SU-DHL-6 (cell line): ENCODE measurements at regions not wholly inside any gene's neighbourhood (a gene's known extent, or its start where the extent isn't known, plus 50 kb on each side); places are given as distances from the start of the nearest gene placed in this dataset.

ENCODE experiments used
- EZH2phosphoT487 ChIP-seq: fragments of 200-600 bp; sonication (generic), shearing (Covaris generic); conservative IDR thresholded peaks from 2 replicates; pipeline ENCODE4 v1.6.1; 2018; ENCODE audit warnings: mild to moderate bottlenecking, antibody characterized with exemption, low read length, moderate library complexity, mixed read lengths
- TF ChIP-seq, protein P1 (sequence below): fragments of 200-600 bp; sonication (generic); IDR thresholded peaks from one replicate; pipeline ENCODE4 v1.5.1; 2017; ENCODE audit warnings: antibody characterized with exemption, mild to moderate bottlenecking, low read length, moderate library complexity; ENCODE audit not compliant: insufficient read depth, poor library complexity, severe bottlenecking

DNA sequence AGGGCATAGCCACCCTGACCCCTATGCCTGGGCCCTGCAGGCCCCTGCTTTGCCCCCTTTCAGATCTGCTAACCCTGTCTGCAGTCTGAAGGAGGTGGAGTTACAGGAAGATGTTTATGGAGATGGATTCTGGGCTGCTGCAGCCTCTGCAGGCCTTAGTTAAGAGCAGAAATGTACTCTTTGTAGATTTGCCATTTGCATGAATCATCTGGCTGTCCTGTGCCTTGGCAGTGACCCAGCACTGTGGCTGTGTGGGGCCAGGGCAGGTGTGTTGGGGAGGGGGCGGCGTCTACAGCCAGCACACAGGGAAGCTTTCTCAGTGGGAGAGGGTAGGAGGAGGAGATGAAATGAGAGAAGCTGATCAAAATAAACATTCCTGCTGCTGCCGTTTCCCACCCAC, 867.3 kb downstream of the PLA2G4A start:
- TF ChIP-seq, protein P1, sequence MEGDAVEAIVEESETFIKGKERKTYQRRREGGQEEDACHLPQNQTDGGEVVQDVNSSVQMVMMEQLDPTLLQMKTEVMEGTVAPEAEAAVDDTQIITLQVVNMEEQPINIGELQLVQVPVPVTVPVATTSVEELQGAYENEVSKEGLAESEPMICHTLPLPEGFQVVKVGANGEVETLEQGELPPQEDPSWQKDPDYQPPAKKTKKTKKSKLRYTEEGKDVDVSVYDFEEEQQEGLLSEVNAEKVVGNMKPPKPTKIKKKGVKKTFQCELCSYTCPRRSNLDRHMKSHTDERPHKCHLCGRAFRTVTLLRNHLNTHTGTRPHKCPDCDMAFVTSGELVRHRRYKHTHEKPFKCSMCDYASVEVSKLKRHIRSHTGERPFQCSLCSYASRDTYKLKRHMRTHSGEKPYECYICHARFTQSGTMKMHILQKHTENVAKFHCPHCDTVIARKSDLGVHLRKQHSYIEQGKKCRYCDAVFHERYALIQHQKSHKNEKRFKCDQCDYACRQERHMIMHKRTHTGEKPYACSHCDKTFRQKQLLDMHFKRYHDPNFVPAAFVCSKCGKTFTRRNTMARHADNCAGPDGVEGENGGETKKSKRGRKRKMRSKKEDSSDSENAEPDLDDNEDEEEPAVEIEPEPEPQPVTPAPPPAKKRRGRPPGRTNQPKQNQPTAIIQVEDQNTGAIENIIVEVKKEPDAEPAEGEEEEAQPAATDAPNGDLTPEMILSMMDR, result no peak
- TF ChIP-seq EZH2phosphoT487, result no peak
